Esophagus squamous epithelium (tissue), 4 donors: ENCODE measurements at regions not wholly inside any gene's neighbourhood (a gene's known extent, or its start where the extent isn't known, plus 50 kb on each side); places are given as distances from the start of the nearest gene placed in this dataset.

ENCODE experiments used
- CTCF ChIP-seq, 6 experiments: fragments of 450-650 bp in 4 of 6; fragments of 200-600 bp in 2 of 6; sonication (generic) in 2 of 6; IDR thresholded peaks; one replicate each; pipeline ENCODE4 v1.5.1; 2016 to 2019; ENCODE audit warnings: antibody characterized with exemption in 6 of 6, mild to moderate bottlenecking in 4 of 6, moderate library complexity in 4 of 6
- POLR2A ChIP-seq, 4 donors: fragments of 450-650 bp; IDR thresholded peaks; one replicate each; pipeline ENCODE4 v1.6.1; 2017; ENCODE audit warnings: antibody characterized with exemption in 4 of 4, mild to moderate bottlenecking in 4 of 4, moderate library complexity in 3 of 4

- TF ChIP-seq CTCF (IDR thresholded peaks at IDR 0.05) = no peak
- TF ChIP-seq POLR2A (IDR thresholded peaks at IDR 0.05) = no peak
These were observed 95.8 kb downstream of the TMEM174 start for GRCh38 chr5:73268826-73269225.
